SH-SY5Y (cell line): ENCODE measurements at regions not wholly inside any gene's neighbourhood (a gene's known extent, or its start where the extent isn't known, plus 50 kb on each side); places are given as distances from the start of the nearest gene placed in this dataset.

Experiments
- GATA2 ChIP-seq: IDR thresholded peaks from 2 replicates; pipeline ENCODE4 v1.6.1; 2011; ENCODE audit warnings: mild to moderate bottlenecking, low read depth, low read length
- GATA3 ChIP-seq: IDR thresholded peaks from 2 replicates; pipeline ENCODE4 v1.6.1; 2011; ENCODE audit warnings: low read depth, mild to moderate bottlenecking, low read length, moderate library complexity

DNA sequence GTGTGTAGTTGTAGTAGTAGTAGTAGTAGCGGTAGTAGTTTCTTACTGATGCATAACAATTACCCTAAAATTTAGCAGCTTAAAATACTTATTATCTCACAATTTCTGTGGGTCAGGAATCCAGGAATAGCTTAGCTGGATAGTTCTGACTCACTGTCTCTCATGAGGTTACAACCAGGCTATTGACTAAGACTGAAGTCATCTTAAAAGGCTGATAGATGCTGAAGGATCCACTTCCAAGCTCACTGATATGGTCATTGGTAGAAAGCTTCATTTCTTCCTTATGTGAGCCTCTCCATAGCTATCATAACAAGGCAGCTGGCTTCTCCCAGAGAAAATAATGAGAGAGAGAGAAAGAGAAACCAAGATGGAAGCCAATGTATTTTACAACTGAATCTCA is 147.5 kb upstream of the FBXL17 start:
- TF ChIP-seq GATA2, result no peak
- no peak for TF ChIP-seq GATA3
